Liver (tissue), 8 donors: ENCODE measurements at regions not wholly inside any gene's neighbourhood (a gene's known extent, or its start where the extent isn't known, plus 50 kb on each side); places are given as distances from the start of the nearest gene placed in this dataset.

Experiments used
- DNase-seq: peaks from one replicate; pipeline ENCODE4 v3.0.0-alpha.2; 2017; ENCODE audit warnings: low spot score
- H3K27ac ChIP-seq, 2 donors: one replicate each; pipeline ENCODE4 v1.7.0; 2013; ENCODE audit warnings: inconsistent platforms in 2 of 2, low read length in 2 of 2, control low read depth in 1 of 2, low read depth in 1 of 2, mild to moderate bottlenecking in 1 of 2
- H3K27me3 ChIP-seq, 4 donors: one replicate each; pipeline versions ENCODE4 v1.6.1 to v1.7.0; 2013; ENCODE audit warnings: low read length in 3 of 4, inconsistent platforms in 1 of 4, mild to moderate bottlenecking in 1 of 4, moderate library complexity in 1 of 4; ENCODE audit not compliant: control insufficient read depth in 4 of 4, insufficient read depth in 4 of 4
- H3K36me3 ChIP-seq, 4 donors: one replicate each; pipeline versions ENCODE4 v1.6.1 to v1.7.0; 2013; ENCODE audit warnings: low read length in 3 of 4, mild to moderate bottlenecking in 3 of 4, low read depth in 1 of 4, moderate library complexity in 1 of 4; ENCODE audit not compliant: control insufficient read depth in 4 of 4, insufficient read depth in 3 of 4
- H3K4me1 ChIP-seq, 4 donors: one replicate each; pipeline versions ENCODE4 v1.6.1 to v1.7.0; 2013; ENCODE audit warnings: low read length in 3 of 4, mild to moderate bottlenecking in 3 of 4, moderate library complexity in 1 of 4; ENCODE audit not compliant: control insufficient read depth in 4 of 4, insufficient read depth in 4 of 4
- H3K4me3 ChIP-seq, 3 donors: one replicate each; pipeline versions ENCODE4 v1.6.1 to v1.7.0; 2013; ENCODE audit warnings: low read length in 3 of 3, control low read depth in 1 of 3, low read depth in 1 of 3, mild to moderate bottlenecking in 1 of 3
- H3K9ac ChIP-seq, 2 donors: one replicate each; pipeline ENCODE4 v1.7.0; 2013; ENCODE audit warnings: low read length in 2 of 2, mild to moderate bottlenecking in 2 of 2, moderate library complexity in 2 of 2, control low read depth in 1 of 2, low read depth in 1 of 2
- H3K9me3 ChIP-seq, 4 donors: one replicate each; pipeline versions ENCODE4 v1.6.1 to v1.7.0; 2013; ENCODE audit warnings: low read length in 3 of 4; ENCODE audit not compliant: control insufficient read depth in 4 of 4
- ATF3 ChIP-seq: IDR thresholded peaks from 2 replicates; pipeline ENCODE4 v1.6.1; 2016; ENCODE audit warnings: antibody characterized with exemption
- CTCF ChIP-seq: fragments of 150-350 bp; IDR thresholded peaks from 2 replicates; pipeline ENCODE4 v1.5.1; 2017; ENCODE audit warnings: improper control_type of control experiment, low read depth, low read length; ENCODE audit not compliant: missing input control
- EGR1 ChIP-seq, 2 donors: IDR thresholded peaks; 2 replicates each; pipeline ENCODE4 v1.6.1; 2016 to 2018; ENCODE audit warnings: antibody characterized with exemption in 2 of 2, low read depth in 2 of 2
- FOXA1 ChIP-seq: IDR thresholded peaks from 2 replicates; pipeline ENCODE4 v1.6.1; 2016; ENCODE audit warnings: antibody characterized with exemption
- FOXA2 ChIP-seq: IDR thresholded peaks from 2 replicates; pipeline ENCODE4 v1.6.1; 2016; ENCODE audit warnings: antibody characterized with exemption
- GABPA ChIP-seq, 2 donors: IDR thresholded peaks in 1 of 2; conservative IDR thresholded peaks in 1 of 2; 2 replicates each; pipeline ENCODE4 v1.6.1; 2016; ENCODE audit warnings: antibody characterized with exemption in 2 of 2, mild to moderate bottlenecking in 1 of 2, moderate library complexity in 1 of 2
- HNF4A ChIP-seq, 2 donors: conservative IDR thresholded peaks; 2 replicates each; pipeline ENCODE4 v1.6.1; 2016; ENCODE audit warnings: antibody characterized with exemption in 2 of 2, mild to moderate bottlenecking in 2 of 2
- HNF4G ChIP-seq: IDR thresholded peaks from 2 replicates; pipeline ENCODE4 v1.6.1; 2016; ENCODE audit warnings: antibody characterized with exemption
- MAX ChIP-seq: IDR thresholded peaks from 2 replicates; pipeline ENCODE4 v1.6.1; 2016; ENCODE audit warnings: antibody characterized with exemption
- REST ChIP-seq: IDR thresholded peaks from 2 replicates; pipeline ENCODE4 v1.6.1; 2016; ENCODE audit warnings: antibody characterized with exemption, mild to moderate bottlenecking
- SP1 ChIP-seq: IDR thresholded peaks from 2 replicates; pipeline ENCODE4 v1.6.1; 2018; ENCODE audit warnings: antibody characterized with exemption, mild to moderate bottlenecking
- YY1 ChIP-seq: IDR thresholded peaks from 2 replicates; pipeline ENCODE4 v1.6.1; 2016; ENCODE audit warnings: antibody characterized with exemption, mild to moderate bottlenecking
- ZBTB33 ChIP-seq: IDR thresholded peaks from 2 replicates; pipeline ENCODE4 v1.6.1; 2016; ENCODE audit warnings: antibody characterized with exemption
- WGBS: extraction: QIAGEN DNeasy Blood & Tissue Kit; methylation state at CpG from one replicate; pipeline ENCODE4 v1.1.7; 2013; 5-methylcytosine and 5-hydroxymethylcytosine counted together
- donor health status: healthy.
- donor health status: healthy.
- donor health status: healthy.
- donor health status: healthy.
- donor health status: healthy.

- Histone ChIP-seq H3K9me3 (no peaks in the 10 kb centered on the region), H3K36me3 (no peaks in the 10 kb centered on the region), H3K4me1 (no peaks in the 10 kb centered on the region), H3K27me3 (peaks cover 0 to 2% (median 0%) of the 10 kb centered on the region in 4 donors), H3K4me3 (no peak overlapping the region), H3K27ac (no peak overlapping the region), H3K9ac (no peak overlapping the region)
- TF ChIP-seq ATF3 = no peak
- TF ChIP-seq YY1 = no peak
- no peak for TF ChIP-seq MAX
- no peak for TF ChIP-seq SP1
- no peak for TF ChIP-seq EGR1 (IDR thresholded peaks at IDR 0.05; ENCODE audit: low read depth in 2 of 2)
- TF ChIP-seq FOXA2 = no peak
- no peak for TF ChIP-seq ZBTB33
- DNase-seq = no peak
- 53% methylated on average over 1 of the region's 1 CpG for WGBS
Observed at GRCh38 chr2:190791976-190792575, 88.5 kb upstream of the GLS start.

GRCh38 chr2:190792956-190793888 lies 87.4 kb upstream of the GLS start:
- Histone ChIP-seq H3K9me3 (no peaks in the 10 kb centered on the region), H3K27ac (no peak overlapping the region)
- WGBS = 90% methylated on average over 9 of the region's 9 CpGs

More at GRCh38 chr2:190792956-190793888, 87.4 kb upstream of the GLS start:
- Histone ChIP-seq H3K36me3 (no peaks in the 10 kb centered on the region), H3K4me3 (no peak overlapping the region), H3K4me1 (no peaks in the 10 kb centered on the region), H3K9ac (no peak overlapping the region), H3K27me3 (peaks cover 0 to 2% (median 0%) of the 10 kb centered on the region in 4 donors)
- no peak for TF ChIP-seq FOXA2
- no peak for TF ChIP-seq HNF4G
- TF ChIP-seq GABPA (IDR thresholded peaks at IDR 0.05 in 1 of 2, conservative IDR thresholded peaks at IDR 0.05 in 1 of 2) = no peak
- no peak for TF ChIP-seq MAX
- no peak for TF ChIP-seq ATF3
- no peak for TF ChIP-seq SP1
- no peak for TF ChIP-seq REST
- no peak for TF ChIP-seq CTCF
- TF ChIP-seq HNF4A (conservative IDR thresholded peaks at IDR 0.05) = no peak
- TF ChIP-seq EGR1 (IDR thresholded peaks at IDR 0.05; ENCODE audit: low read depth in 2 of 2) = no peak
- no peak for TF ChIP-seq FOXA1
- no peak for TF ChIP-seq YY1
- no peak for DNase-seq
